ENCODE measurements at regions not wholly inside any gene's neighbourhood (a gene's known extent, or its start where the extent isn't known, plus 50 kb on each side); places are given as distances from the start of the nearest gene placed in this dataset.

- no peak for TF ChIP-seq CTCF (IDR thresholded peaks at IDR 0.05 in 4 of 5, conservative IDR thresholded peaks at IDR 0.05 in 1 of 5)
- TF ChIP-seq POLR2A (IDR thresholded peaks at IDR 0.05) = no peak
These were observed 166.4 kb downstream of the CASP12 start for GRCh38 chr11:104731890-104732289.
